NCI-H1694 treated with DMSO at 0.1 percent for 48 hours (cell line): ENCODE measurements at regions not wholly inside any gene's neighbourhood (a gene's known extent, or its start where the extent isn't known, plus 50 kb on each side); places are given as distances from the start of the nearest gene placed in this dataset.

ENCODE experiments used
- DNase-seq: peaks from one replicate; lab custom pipeline; 2025; lab: John Stamatoyannopoulos, UW

- DNase-seq: no peak
Observed at GRCh38 chr16:65429504-65430181, 307.8 kb upstream of the CDH11 start.

GRCh38 chr16:65426484-65426883, 304.6 kb upstream of the CDH11 start:
- DNase-seq: no peak

GRCh38 chr16:65422934-65423333, 301.1 kb upstream of the CDH11 start:
- DNase-seq: no peak

- no peak for DNase-seq
Observed at GRCh38 chr16:65421596-65421995, 299.7 kb upstream of the CDH11 start.

- no peak for DNase-seq
Observed at GRCh38 chr16:65418435-65418834, 296.6 kb upstream of the CDH11 start.

GRCh38 chr16:65415460-65415859, 293.6 kb upstream of the CDH11 start:
- DNase-seq: no peak

- no peak for DNase-seq
Observed at GRCh38 chr16:65414284-65414984, 292.6 kb upstream of the CDH11 start.

- no peak for DNase-seq
Observed at GRCh38 chr16:65413861-65414260, 292.0 kb upstream of the CDH11 start.

- no peak for DNase-seq
Observed at GRCh38 chr16:65410801-65411200, 288.9 kb upstream of the CDH11 start.

- no peak for DNase-seq
Observed at GRCh38 chr16:65409510-65409909, 287.6 kb upstream of the CDH11 start.

- no peak for DNase-seq
Observed at GRCh38 chr16:65406933-65407332, 285.1 kb upstream of the CDH11 start.

GRCh38 chr16:65406116-65406515, 284.3 kb upstream of the CDH11 start:
- no peak for DNase-seq

- no peak for DNase-seq
Observed at GRCh38 chr16:65394281-65394680, 272.4 kb upstream of the CDH11 start.

GRCh38 chr16:65392806-65393565, 271.1 kb upstream of the CDH11 start:
- DNase-seq: no peak

- no peak for DNase-seq
Observed at GRCh38 chr16:65388592-65388991, 266.7 kb upstream of the CDH11 start.

- no peak for DNase-seq
Observed at GRCh38 chr16:65386672-65387071, 264.8 kb upstream of the CDH11 start.

- DNase-seq: no peak
Observed at GRCh38 chr16:65384441-65384840, 262.6 kb upstream of the CDH11 start.

GRCh38 chr16:65377195-65377594, 255.3 kb upstream of the CDH11 start:
- DNase-seq: no peak

- DNase-seq: no peak
Observed at GRCh38 chr16:65376601-65377000, 254.7 kb upstream of the CDH11 start.

- DNase-seq: no peak
Observed at GRCh38 chr16:65375651-65376050, 253.8 kb upstream of the CDH11 start.

GRCh38 chr16:65373097-65373496, 251.2 kb upstream of the CDH11 start:
- DNase-seq: no peak

- no peak for DNase-seq
Observed at GRCh38 chr16:65372171-65372570, 250.3 kb upstream of the CDH11 start.
